NCI-H2081 treated with DMSO at 0.1 percent for 48 hours (cell line): ENCODE measurements at regions not wholly inside any gene's neighbourhood (a gene's known extent, or its start where the extent isn't known, plus 50 kb on each side); places are given as distances from the start of the nearest gene placed in this dataset.
"Not testable (repeated sequence)": the region's sequence is repeated elsewhere in the genome, so short reads cannot be mapped to it uniquely, and the experiment has no call there.

ENCODE experiments used
- DNase-seq: peaks from one replicate; lab custom pipeline; 2025; lab: John Stamatoyannopoulos, UW

DNA sequence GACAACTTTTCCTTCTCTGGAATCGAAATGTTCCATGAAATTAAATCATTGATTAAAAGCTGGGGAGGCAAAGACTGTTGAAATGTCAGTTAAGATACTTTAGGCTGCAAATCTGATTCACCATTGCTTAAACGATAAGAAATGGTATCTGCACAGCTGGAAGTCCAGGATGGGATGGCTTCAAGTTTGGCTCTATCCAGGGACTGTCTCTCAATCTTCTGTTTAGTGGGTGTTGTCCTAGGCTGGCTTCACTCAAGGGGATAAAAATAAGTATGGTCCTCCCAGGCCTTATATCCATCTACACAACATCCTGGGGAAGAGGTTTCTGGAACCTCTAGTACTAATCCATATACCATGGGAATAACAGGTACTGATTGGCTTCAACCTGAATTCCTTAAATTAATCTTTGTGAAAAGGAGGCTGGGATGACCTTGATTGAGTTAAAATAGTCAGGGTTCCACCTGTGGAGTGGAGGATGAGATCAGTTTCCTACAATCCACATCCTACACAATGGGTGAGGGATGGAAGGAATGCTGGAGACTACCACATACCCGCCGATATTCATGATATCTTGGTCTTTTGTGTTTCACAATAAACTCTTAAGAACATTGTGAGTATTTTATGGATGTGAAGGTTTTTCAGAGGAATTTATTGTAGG, 156.0 kb upstream of the L3MBTL4 start:
- no peak for DNase-seq

DNA sequence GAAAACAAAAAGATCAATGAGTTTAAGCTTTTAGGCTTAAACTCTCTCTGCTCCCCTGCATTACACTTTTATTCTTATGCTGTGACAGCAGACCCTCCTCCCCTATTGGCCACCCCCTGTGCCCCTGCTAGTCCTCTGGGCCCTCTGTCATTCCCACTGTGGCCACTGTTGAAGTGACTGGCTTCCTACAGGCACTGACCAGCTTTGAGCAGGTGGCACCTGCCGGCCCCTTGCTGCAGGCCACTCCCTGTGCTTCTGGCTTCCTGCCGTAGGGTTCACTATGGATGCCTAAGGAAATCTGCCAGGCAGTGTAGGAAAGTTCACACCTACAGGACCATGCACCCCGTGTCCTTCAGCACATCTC, 156.5 kb upstream of the L3MBTL4 start:
- DNase-seq: no peak

DNA sequence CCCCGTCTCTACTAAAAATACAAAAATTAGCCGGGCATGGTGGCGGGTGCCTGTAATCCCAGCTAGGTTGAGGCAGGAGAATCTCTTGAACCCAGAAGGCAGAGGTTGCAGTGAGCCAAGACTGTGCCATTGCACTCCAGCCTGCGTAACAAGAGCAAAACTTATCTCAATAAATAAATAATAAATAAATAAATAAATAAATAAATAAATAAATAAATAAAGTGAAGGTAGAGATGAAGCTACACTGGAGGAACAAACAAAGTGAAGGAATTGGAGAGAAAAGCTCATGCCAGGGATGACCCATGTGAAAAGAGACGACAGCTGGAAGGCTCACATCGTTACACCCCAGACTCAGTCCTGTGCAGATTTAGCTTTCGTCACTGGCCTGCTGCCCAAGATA, 157.3 kb upstream of the ARHGAP28 start:
- not testable (repeated sequence) for DNase-seq

DNA sequence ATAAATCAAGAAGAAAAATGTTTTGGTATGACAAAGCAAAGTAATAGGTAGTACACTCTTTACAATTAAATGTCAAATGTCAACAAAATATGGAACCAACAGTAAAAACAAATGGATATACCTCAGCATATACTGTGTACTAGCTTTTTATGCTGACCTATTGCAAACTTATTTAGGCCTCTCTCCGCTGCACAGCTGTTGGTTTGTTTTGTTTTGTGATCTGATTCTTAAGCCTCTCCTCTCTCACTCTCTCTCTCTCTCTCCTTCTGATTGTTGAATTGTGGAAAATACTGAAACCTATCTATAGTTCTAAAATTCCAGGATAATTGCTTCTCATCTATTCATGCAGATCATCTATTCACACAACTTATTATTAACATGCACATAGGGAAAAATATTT, 154.9 kb upstream of the ARHGAP28 start:
- no peak for DNase-seq

DNA sequence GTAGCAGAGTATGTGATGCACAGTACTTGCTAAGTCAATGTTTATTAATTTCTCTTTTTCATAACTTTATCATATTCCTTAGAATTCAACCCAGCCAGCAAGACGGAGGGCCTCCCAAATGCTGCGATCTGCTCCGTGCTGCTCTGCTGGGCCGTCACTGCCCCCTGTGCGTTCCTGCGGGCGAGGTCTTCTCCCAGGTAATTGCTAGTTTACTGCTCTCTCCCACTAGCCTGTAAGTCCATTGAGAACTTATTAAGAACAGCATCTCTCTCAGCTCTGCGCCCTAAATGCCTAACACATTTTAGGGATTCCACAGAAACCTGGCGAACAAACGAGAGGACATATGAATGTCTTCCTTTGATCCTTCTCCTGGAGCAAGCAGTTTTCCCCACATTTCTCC, 153.6 kb upstream of the ARHGAP28 start:
- no peak for DNase-seq

DNA sequence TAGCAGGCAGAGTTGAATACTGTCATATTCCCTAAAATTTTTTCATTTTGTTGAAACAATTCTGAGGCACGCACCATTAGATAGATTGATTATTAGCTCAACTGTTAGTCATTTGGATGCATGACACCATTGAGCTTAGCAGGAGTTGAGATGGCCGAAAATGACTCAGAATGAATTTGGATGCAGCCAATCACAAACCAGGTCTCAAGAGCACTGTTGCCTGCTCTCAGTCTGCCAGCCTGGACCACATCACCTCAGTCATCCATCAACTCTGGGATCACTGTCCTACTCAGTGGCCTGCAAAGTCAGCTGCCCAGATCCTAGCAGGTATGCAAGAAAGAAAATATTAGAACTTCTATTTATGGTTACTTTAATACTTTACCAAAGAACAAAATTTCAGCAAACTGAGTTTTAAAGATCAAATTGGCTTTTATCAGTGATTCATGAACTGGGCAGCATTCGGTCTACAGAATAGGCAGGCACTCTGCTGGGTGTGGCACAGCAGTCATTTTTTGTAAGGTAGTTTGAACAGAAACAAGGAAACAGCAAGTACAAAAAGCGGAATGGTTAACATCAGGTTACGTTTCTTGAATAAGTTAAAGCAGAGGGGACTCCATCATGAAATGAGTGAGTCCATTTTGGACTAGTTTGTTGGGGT, 152.7 kb upstream of the ARHGAP28 start:
- DNase-seq: no peak

DNA sequence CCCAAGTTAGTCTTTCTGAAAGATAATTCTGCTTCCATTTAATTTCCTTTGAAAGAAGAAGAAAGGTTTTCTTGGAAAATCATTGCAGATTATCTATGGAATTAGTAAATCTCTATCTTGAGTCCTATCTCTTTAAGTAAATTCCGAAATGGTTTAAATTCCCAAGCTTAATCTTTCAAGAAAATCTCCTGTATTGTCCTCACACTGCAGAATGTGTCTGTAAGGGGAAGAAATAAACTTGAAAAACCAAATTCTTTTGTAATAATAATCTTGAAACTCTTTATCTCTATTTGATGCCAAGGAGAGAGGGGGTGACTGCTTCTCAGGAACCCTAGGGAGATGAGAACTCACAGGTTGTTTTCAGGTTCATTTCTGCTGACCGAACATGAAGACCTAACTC, 150.8 kb upstream of the ARHGAP28 start:
- no peak for DNase-seq

DNA sequence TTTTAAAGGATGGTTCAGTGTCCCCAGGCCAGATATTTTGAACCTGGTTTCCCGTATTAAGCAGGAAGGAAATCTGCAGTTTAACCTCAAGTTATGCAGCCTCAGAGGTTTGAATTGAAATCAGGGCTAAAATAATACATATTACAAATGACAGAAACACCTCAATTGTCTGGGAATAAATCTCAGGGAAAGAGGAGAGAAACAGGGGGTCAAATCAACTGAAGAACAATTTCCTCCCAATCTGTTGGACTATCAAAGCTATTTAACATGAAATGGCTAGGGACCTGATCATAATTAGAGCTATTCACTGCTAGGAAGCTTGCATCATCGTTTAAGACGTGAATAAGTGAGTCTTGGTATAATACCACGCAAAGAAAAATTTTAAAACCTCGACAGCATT, 150.0 kb upstream of the ARHGAP28 start:
- no peak for DNase-seq

DNA sequence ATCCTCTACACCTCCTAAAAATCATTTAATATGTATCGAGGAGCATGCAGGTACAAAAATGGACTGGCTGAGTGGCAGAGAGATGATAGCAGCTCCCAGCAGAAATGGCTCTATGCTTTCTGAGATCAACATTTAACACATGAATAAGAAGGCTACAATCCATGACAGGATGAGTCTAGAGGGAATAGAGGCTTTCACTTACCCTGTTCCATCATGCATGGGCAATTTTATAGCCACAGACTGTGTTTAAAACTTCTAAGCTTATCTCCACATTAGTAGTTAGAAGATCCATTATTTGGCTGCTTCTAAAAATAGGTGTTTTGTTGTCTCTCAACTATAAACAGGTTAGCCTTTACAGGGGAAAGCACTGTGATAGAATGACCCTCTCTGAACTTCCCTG, 149.1 kb upstream of the ARHGAP28 start:
- DNase-seq: no peak

DNA sequence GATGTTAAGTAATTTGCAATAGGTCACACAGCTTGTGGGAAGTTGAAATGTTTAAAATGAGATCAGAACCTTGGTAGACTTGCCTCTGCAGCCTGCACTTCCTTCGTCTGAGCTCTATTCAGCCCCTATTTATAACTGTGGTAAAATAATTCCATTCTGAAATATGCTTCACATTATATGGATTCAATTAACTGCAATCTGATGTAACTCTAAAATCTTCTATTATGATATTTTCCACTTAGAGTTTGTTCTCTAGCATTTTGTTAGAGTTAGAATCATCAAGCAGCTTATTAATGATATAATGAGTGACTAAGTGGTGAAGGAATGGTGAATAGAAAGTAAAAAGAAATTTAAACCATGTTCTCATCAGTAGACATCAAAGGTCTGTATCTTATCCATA, 139.6 kb upstream of the ARHGAP28 start:
- no peak for DNase-seq

DNA sequence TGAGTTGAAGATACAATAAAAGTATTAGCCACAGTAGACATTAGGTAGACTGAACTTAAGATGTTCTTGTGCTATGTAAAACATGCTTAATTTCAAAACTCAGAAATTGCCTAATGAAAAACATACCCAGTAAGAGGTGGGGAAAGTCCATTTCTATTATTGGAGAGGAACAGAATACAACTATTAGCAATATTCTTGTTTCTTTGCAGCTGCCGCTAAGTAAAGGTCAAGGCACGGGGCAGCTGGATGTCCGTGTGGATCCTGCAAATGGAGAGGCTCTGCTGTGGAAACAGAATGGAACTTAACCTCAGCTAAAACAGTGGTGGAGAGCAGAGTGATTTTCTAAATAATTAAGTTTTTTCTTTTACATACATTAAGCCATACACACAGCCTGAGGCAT, 139.2 kb upstream of the ARHGAP28 start:
- no peak for DNase-seq

DNA sequence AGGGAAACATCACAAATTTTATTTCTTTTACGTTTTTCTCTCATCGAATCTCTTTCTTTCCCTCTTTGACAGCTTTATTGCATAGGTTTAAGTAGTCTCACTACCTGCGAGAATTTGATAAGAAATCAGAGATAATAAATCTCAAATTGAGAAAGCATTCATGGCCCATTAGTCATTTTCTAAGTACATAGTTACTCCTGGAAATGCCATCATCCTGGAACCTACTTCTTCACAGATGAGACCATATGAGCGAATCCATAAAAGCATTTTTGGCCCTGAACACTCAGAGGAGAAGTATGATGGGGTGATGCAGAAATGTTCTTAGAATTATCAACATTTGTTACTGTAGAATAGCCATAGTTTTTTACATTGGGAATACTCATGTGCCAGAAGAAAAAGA, 138.0 kb upstream of the ARHGAP28 start:
- DNase-seq: no peak

DNA sequence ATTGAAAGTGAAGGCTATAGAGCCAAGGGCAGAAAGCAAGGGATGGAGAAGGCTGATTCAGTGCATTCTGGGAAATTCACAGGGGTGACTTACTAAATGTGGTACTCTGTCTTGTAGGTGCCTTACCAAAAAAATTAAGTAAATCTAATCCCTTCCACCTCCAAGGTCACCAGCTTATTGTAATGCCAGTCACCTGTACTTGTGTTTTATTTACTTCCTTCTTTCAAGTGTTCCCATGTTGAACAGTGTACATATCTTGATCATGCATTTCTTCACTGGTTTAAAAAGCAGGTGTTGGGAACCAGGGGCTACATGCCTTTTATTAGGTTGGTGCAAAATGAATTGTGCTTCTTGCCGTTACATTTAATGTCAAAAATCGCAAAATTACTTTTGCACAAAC, 137.0 kb upstream of the ARHGAP28 start:
- DNase-seq: no peak

DNA sequence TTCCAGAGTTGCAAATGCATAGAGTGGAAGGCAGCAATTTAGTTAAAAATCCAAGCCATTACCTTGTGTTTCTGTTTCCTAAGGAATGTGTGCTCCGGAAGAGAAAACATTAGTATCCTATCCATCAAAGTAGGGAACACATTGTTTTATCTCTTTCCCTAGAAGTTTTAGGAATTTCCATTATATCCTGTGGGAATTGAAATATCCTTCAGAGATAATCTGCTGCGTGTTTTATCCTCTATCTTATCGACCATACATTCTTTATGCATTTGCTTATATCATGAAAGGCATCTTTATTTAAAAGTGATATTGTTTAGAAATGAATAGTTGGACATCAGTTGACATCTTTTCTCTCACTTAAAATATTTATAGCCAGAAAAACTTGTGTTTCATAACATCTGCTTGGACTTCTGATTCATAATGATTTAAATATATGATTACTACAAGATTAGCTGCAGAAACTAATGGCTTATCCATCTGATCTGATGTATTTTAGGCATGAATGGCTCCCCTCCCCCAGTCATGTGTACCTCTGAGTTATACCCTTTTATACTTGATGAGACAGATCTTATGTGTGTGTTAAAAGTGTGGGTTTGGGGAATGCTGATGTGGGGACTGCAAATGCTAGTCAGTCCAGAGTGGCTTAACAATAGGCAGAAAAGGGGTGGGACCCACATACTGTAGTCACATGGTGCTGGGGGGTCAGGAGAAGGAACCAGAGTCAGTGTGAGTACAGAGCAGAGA, 136.2 kb upstream of the ARHGAP28 start:
- no peak for DNase-seq

DNA sequence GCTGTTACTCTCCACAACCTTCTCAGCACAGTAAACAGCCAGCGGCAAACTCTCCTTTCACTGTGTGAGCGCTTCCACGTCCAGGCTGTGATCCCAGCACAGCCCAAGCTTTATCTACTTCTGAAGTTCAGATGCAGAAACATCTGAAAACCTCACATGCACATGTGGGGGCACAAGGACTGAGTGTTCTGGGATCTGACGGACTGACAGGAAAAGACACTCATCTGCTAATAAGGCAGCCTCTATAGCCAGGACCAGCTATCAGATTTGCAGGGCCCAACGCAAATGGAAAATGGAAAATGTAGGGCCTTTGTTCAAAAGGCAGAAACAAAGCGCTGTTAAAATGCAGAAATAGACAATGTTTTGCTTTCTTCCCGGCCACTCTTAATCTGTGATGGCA, 133.8 kb upstream of the ARHGAP28 start:
- no peak for DNase-seq

DNA sequence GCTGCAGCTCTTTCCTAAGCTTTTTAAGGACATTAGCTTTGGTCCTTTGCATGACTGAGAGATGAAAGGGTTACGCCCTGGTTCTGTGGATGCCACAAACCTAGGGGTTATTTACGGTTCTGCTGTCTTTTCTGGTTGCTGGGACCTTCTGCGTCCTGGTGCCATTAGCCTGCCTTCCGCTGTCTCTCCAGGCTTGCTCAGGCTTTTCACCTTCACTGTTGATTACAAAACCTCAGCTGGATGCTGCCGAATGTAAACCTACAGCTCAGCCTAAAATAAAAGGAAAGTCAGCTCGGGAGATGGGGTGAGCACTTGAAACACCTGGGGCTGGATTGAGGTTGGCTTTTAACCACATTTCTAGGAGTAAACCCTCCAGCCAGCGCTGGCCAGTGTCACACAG, 130.9 kb upstream of the ARHGAP28 start:
- DNase-seq: no peak

DNA sequence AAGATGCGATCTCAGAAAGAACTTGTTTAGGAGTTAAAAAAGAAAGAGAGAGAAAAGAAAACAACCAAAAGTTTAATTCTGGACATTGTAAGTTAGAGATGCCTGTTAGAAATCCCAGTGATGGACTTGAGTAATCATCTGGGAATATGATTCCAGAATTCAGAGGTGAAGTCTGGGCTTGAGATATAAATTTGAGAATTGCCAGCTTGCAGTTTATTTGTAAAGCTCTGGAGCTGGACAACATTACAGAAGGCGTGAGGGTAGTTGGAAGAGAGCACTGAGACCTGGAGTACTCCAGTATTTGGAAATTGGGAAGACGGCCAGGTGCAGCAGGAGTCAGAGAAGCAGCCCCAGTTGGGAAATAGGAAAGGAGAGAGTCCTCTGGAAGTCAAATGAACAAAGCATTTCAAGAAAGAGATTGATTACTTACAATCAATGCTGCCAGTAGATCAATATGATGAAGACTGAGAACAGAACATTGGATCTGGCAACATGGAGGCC, 128.8 kb upstream of the ARHGAP28 start:
- DNase-seq: no peak

DNA sequence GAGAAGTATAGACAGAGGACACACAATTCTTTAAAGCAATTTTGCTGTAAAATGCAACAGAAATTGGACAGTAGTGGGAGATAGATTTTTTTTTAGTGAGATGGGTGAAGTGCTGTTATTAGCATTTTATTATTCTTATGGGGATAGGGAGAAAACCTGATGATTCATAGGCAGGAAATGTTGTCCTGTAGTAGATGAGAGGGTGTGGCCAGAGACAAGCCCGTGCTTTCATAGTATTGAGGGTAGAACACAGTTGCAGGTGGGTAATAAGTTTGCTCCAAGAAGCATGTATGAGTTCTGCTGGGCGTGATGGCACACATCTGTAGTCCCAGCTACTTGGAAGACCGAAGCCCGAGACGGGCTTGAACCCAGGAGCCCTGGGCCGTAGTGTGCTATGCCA, 128.3 kb upstream of the ARHGAP28 start:
- no peak for DNase-seq

DNA sequence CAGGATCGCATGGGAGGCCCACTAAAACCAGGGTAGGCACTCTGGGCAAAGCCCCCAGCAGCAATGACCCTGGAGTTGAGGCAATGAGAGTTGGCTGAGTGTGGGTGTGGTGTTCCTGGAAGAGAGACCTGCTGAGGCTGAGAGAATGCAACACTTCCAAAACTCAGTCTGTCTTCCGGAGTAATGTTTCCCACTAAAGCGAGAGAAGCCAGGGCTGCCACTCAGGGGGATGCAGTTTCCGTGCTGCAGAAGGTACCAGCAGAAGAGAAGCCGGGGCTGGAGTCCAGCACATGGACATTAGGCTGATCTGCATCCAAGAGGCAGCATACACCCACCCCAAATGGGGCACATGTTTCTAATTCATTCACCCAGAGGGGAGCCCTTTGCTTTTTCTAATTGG, 127.2 kb upstream of the ARHGAP28 start:
- DNase-seq: no peak

DNA sequence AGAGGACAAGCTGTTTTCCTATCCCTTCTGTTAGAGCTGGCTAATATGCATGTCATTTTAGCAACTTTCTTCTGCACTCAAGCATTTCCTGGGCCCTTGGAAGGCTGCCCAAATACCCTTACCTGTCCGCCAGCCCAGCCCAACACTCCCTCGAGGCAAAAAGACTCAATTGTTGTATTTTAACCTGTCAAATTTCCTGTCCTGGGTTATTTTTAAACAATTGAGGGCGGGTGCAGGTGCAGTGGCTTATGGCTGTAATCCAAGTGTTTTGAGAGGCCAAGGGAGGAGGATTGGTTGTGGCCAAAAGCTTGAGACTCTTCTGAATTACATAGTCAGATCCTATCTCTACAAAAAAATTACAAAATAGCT, 125.0 kb upstream of the ARHGAP28 start:
- no peak for DNase-seq

DNA sequence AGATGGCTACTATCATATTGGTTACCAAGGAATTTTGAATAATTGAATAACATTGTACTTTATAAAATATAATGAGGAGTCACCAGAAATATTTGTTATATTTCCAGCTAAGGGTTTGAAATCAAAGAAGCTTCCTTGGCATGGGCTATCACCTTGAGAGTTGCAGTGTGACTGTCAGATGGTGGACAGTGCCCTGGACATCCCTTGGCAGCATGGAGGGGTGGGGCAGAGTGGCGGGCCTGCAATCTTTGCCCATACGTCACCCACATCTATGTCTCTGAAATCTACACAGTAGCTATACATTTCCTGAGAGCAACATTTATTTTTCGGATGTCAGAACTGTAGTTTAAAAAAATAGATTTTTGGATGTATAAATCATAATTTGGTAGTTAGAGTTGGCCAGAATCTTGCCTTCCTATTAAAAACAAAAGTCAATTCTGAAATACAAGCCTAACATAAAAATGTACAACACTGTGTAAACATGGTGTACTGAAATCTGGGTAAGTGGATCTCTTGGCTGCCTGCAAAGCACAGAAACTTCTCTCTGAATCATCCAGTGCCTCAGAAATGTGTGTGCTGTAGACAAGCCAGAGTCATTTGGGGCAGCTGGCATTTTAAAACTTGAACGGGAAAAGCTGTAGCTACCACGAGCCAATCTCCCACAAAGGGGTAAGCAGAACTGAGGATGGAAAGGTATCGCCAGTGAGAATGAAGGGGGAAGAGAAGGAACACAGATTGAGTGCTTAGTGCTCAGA, 124.2 kb upstream of the ARHGAP28 start:
- no peak for DNase-seq

DNA sequence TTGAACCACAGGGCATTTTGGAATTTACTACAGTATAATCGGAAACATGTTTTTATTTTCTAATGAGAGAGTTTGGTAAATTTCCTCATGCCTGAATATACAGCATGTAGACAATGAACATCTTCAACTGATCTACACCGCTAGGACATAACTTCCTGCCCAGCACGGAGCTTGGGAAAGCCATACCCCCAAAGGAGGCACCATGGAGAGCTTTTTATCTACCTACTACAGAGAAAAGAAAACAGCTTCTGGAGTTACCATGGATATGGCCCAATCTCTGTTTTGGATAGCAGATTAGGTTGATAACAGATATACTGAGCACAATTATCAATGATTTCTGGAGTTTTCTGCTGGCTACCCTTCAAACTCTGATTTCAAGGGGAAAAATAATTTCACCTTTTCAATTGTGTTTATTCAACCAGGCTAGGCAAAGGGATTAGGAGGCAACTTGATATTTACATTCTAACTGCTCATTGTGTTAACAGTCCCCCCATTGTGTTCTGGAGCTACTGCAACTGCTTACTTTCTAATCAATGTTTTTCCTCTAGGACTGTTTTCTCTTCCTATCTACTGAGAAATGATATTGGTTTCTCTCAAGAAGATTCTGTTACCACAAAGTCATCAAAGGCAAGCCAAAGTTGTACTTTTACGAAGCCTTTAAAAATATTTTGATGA, 123.0 kb upstream of the ARHGAP28 start:
- DNase-seq: no peak
